HG02970 (cell line): ENCODE measurements at regions not wholly inside any gene's neighbourhood (a gene's known extent, or its start where the extent isn't known, plus 50 kb on each side); places are given as distances from the start of the nearest gene placed in this dataset.
"Not testable (repeated sequence)": the region's sequence is repeated elsewhere in the genome, so short reads cannot be mapped to it uniquely, and the experiment has no call there.

Experiments used
- ATAC-seq: cut with Tn5 transposase; IDR thresholded peaks from one replicate; pipeline ENCODE4 v1.9.1; 2021; ENCODE audit warnings: mild to moderate bottlenecking, moderate library complexity, moderate number of reproducible peaks; ENCODE audit not compliant: unreplicated experiment, low FRiP score

GRCh38 chr5:32916648-32917047 lies 205.5 kb downstream of the NPR3 start:
- ATAC-seq, result no peak

- no peak for ATAC-seq
These were observed 217.6 kb downstream of the NPR3 start for GRCh38 chr5:32928761-32929160.

GRCh38 chr5:32931438-32931837 lies 220.3 kb downstream of the NPR3 start:
- not testable (repeated sequence) for ATAC-seq

DNA sequence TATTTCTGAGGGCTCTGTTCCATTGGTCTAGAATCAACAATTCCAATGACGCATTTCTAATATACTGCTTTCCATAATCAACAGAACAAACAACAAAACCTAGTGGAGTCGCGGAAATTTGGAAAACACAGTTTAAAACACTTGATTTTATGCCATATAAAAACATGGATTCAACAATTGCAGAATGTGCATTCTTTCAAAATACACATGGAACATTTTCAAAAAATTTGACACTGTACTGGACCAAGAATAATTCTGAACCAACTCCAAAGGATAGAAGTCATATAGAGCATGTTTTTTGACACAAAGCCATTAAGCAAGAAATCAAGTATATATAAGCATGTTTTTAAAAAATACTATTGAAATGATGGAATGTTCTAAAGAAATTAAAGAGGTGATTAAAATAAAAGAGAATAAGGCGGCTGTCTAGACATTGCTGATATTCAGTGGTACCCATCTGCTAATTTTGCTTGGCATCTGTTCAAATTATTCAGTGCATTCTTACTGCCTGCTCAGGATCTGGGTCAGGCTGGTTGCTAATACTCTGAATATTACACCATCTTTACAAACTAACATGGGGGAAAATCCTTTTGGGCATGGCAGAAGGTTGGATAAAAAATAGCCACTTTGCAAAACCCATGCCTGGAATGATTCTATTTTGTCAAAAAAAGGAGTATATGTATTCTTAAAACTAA lies 221.3 kb downstream of the NPR3 start:
- no peak for ATAC-seq

DNA sequence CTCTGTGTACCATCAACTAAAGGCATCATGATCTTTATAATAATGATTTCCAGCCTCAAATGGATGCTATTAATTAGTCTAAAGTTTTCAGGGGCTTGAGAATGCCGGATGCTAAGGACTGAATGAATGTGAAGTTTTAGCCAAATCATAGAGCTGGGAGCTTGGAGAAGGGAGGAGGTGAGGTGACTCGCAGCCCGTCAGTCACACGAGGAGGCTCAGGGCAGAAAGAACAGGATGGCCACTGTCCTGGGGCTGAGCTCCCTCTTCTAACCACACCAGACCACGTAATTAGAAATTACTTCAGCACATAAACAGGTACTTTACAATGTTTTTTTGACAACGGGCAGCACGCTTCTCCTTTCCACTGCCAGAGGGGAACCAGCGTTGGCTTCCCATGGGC lies 222.6 kb downstream of the NPR3 start:
- ATAC-seq, result no peak

DNA sequence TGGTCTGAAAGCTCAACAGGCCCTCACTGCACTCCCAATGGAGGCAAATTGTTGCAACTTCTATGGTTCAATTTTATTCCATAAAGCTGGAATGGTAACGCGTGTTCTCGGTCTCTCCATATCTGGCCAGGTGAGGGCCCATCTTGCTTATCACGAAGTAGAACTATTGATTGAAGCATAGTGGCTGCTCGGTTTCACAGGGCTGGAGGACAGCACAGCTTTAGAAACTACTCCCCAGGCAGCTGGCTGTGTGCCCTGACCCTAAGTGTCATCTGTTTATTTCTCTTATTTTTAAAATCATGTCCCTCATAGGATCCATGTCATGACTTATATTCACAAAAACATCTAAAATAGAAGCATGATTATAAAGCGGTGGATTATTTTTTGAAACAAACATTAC lies 223.4 kb downstream of the NPR3 start:
- no peak for ATAC-seq

- no peak for ATAC-seq
These were observed 224.2 kb downstream of the NPR3 start for GRCh38 chr5:32935283-32935682.

DNA sequence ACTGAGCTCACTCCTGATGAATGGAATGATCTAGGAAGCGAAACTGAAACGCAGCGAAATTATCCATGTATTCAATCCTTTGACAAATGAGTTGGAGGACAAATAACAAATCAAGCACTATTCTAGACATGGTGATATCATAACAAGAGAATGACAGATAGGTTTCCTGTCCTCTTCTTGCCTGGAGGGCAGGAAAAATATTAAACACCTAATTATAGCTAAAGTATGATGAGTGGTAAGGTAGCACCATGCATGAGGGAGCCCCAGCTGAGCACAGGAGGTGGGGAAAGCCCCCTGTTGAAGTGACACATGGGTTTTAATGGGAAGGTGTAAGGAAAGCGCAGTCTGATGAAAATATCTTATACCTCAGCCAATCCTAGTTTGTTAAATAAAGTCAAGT lies 225.2 kb downstream of the NPR3 start:
- ATAC-seq, result no peak

GRCh38 chr5:32942225-32942989 lies 231.3 kb downstream of the NPR3 start:
- peak; percentile 81 for ATAC-seq

DNA sequence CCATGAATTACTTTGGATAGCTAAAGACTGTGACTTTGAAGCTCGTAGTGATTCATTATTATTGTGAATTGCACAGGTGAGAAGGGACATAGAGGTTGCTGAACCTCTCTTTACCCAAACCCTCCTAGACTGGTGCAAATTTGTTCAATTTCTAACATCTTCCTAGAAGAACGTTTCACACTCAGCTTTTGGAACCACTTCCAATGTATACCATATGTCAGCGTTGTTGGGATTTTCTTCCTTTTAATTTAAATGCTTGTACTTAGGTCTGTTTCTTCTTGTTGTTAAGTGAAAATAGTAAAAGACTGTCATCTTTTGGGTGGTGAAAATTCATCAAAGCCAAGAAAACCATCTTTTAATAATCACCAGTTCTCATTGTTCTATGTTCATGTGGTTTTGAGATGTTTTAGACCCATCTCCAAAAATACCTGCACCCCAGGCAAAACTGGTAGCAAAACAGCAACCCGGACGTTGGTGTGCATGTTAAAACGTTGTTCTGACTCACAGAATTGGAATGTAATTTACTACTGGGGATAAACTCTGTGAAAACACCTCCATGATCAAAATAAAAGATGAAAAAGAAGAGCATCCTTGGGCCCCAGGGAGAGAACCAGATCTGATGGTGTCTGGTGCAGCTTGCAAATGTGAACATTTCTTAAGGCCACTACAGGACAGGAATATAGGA lies 238.3 kb downstream of the NPR3 start:
- ATAC-seq, result no peak

DNA sequence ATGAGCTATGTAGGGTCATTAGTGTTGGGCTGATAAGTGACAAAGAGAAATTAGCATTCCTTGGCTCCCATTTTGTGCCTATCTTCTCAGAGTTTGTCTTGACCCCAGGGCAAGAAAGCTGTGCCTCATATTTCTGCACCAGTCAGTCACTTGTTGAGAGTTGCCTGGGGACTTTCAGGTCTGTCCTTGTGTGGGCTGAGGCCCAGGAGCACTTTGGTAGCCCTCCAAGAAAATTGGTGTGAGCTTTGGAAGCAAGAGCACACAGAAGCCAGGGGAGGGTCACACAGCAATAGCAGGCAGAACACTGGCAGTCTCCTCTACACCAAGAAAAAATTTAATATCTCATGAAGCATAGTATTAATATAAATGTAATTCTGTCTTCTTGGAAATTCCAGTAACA lies 239.9 kb downstream of the NPR3 start:
- ATAC-seq, result no peak

DNA sequence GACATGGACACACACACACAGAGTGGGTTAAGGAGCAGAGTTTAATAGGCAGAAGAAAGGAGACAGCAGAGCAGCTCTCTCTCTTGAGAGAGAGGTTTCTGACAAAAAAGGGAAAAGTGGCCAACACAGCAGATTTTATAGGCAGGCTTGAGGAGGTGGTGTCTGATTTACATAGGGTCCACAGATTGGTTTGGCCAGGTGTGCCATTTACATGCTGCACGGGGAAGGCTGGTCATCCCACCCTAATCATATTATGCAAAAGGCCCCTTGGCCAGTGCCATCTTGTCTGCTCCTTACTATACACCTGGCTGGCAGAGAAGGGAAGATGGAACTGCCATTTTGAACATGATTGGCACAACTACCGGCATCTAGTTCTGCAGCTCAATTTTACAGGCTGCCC lies 240.8 kb downstream of the NPR3 start:
- no peak for ATAC-seq

- ATAC-seq, result not testable (repeated sequence)
These were observed 241.3 kb downstream of the NPR3 start for GRCh38 chr5:32952421-32952820.

DNA sequence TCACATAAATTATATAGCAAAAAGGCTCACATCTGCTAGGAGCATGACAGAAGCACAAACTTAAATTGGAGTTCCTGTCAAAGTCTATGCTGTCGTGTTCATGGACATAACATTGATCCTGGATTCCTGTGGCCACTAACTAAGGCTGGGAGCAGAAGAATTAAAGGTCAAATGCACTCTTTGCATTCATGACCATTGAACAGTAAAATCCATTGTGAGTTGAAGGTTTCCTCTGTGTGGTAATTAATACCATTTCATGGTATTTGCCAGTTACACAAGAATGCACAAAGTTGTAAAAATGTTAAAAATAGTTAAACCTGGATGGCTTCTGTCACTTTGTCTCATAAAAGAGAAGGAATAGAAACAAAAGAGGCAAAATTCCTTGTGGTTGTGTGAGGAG lies 242.6 kb downstream of the NPR3 start:
- no peak for ATAC-seq

DNA sequence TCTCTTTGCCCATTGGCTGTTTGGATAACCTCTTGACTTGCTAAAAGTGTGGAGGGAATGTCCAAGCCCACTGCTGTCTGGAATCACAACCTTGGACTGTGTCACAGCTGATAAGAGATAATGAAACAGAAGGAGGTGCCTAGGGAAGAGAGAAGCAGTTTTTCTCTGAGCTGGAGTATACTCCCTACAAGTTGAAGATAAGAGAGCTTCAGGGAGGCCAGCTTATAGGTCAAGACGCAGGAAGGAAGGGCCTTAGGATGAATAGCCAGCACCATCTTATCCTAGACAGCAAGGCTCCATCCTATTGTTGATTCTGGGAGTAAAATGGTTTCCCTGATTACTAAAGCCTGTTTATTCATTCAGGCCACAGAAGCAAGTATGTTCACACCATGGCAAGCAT lies 244.7 kb downstream of the NPR3 start:
- ATAC-seq, result no peak

- ATAC-seq, result no peak
These were observed 249.4 kb downstream of the NPR3 start for GRCh38 chr5:32960340-32961058.

- no peak for ATAC-seq
These were observed 249.9 kb downstream of the NPR3 start for GRCh38 chr5:32961059-32961415.

- no peak for ATAC-seq
These were observed 253.1 kb downstream of the NPR3 start for GRCh38 chr5:32964261-32964660.

DNA sequence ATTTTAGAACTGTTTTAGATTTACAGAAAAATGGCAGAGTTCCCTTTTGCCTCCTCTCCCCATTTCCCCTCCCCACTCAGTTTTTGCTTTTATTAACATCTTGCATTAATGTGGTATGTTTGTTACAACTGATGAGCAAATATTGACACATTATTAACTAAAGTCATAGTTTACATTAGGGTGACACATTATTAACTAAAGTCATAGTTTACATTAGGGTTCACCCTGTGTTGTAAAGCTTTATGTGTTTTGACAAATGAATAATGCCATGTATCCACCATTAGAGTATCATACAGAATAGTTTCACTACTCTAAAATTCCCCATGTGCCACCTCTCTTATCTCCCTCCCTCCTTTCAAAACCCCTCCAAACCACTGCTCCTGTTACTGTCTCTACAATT lies 262.5 kb downstream of the NPR3 start:
- ATAC-seq, result no peak

- ATAC-seq, result no peak
These were observed 264.7 kb downstream of the NPR3 start for GRCh38 chr5:32975656-32976375.
